Keratinocyte (primary cell): ENCODE measurements at regions not wholly inside any gene's neighbourhood (a gene's known extent, or its start where the extent isn't known, plus 50 kb on each side); places are given as distances from the start of the nearest gene placed in this dataset.

Experiments
- DNase-seq: peaks from one replicate; pipeline ENCODE4 v3.0.0-alpha.2; 2011; ENCODE audit warnings: low read depth, missing footprints, low spot score
- FAIRE-seq: peaks from 2 replicates; lab custom pipeline; 2011; peaks lifted over from hg19 to GRCh38; lab: Jason Lieb, UNC
- H2AFZ ChIP-seq: 2 replicates; pipeline ENCODE4 v1.6.0; 2012; ENCODE audit warnings: low read length, control low read depth, inconsistent platforms; ENCODE audit not compliant: control insufficient read depth
- H3K27ac ChIP-seq: 2 replicates; pipeline ENCODE4 v1.5.1; 2011; ENCODE audit warnings: low read length; ENCODE audit not compliant: control insufficient read depth, insufficient read depth
- H3K27me3 ChIP-seq: 3 replicates; pipeline ENCODE4 v1.6.0; 2011; ENCODE audit warnings: low read length; ENCODE audit not compliant: control insufficient read depth, insufficient read depth; ENCODE audit errors: extremely low read depth
- H3K36me3 ChIP-seq, 2 experiments: 2 replicates in 1 of 2; 3 replicates in 1 of 2; pipeline ENCODE4 v1.5.1; 2011; ENCODE audit warnings: low read length in 2 of 2, mild to moderate bottlenecking in 1 of 2; ENCODE audit not compliant: control insufficient read depth in 2 of 2, insufficient read depth in 2 of 2; ENCODE audit errors: extremely low read depth in 1 of 2
- H3K4me1 ChIP-seq: 3 replicates; pipeline ENCODE4 v1.5.1; 2011; ENCODE audit warnings: low read length; ENCODE audit not compliant: control insufficient read depth, insufficient read depth; ENCODE audit errors: extremely low read depth
- H3K4me2 ChIP-seq: 3 replicates; pipeline ENCODE4 v1.6.0; 2011; ENCODE audit warnings: low read depth, low read length; ENCODE audit not compliant: control insufficient read depth, insufficient read depth; ENCODE audit errors: extremely low read depth
- H3K4me3 ChIP-seq, 3 experiments: fragments of 200-600 bp in 1 of 3; sonication (generic) in 1 of 3; 2 replicates in 2 of 3; 3 replicates in 1 of 3; pipeline ENCODE4 v1.5.1; 2011 to 2016; ENCODE audit warnings: low read length in 3 of 3, mild to moderate bottlenecking in 3 of 3, control low read depth in 2 of 3, inconsistent platforms in 1 of 3, low read depth in 1 of 3, mixed read lengths in 1 of 3, mixed run types in 1 of 3, moderate library complexity in 1 of 3; ENCODE audit not compliant: control insufficient read depth in 2 of 3, insufficient read depth in 2 of 3; ENCODE audit errors: extremely low read depth in 1 of 3
- H3K79me2 ChIP-seq: 2 replicates; pipeline ENCODE4 v1.6.0; 2012; ENCODE audit warnings: low read length; ENCODE audit not compliant: control insufficient read depth, insufficient read depth
- H3K9ac ChIP-seq: 3 replicates; pipeline ENCODE4 v1.6.0; 2011; ENCODE audit warnings: low read length; ENCODE audit not compliant: control insufficient read depth, insufficient read depth; ENCODE audit errors: extremely low read depth
- H3K9me1 ChIP-seq: 3 replicates; pipeline ENCODE4 v1.6.0; 2011; ENCODE audit warnings: low read length; ENCODE audit not compliant: control insufficient read depth, insufficient read depth; ENCODE audit errors: extremely low read depth
- H3K9me3 ChIP-seq: 2 replicates; pipeline ENCODE4 v1.5.1; 2012; ENCODE audit warnings: low read depth, low read length; ENCODE audit not compliant: control insufficient read depth
- H4K20me1 ChIP-seq: 3 replicates; pipeline ENCODE4 v1.6.0; 2011; ENCODE audit warnings: low read length; ENCODE audit not compliant: control insufficient read depth, insufficient read depth; ENCODE audit errors: extremely low read depth
- EZH2 ChIP-seq: IDR thresholded peaks from one replicate; pipeline ENCODE4 v1.6.1; 2012; ENCODE audit warnings: inconsistent platforms, mild to moderate bottlenecking, low read length, moderate library complexity
- dilution Hi-C: fragments of 300-500 bp; cut with MboI; formaldehyde crosslinking; loops from one replicate; pipeline ENCODE4 v1.7.0; 2020; ENCODE audit warnings: low sequenced_read_pairs; ENCODE audit not compliant: extremely low pct_ligation_motif_present
- TF ChIP-seq, protein P1 (sequence below), 3 experiments: IDR thresholded peaks in 1 of 3; conservative IDR thresholded peaks in 1 of 3; optimal IDR thresholded peaks in 1 of 3; 2 replicates in 2 of 3; 3 replicates in 1 of 3; pipeline versions ENCODE3 to v1.5.1; 2011; ENCODE audit warnings: low read length in 3 of 3, mild to moderate bottlenecking in 3 of 3, moderate library complexity in 2 of 3, control low read depth in 1 of 3, inconsistent platforms in 1 of 3; ENCODE audit not compliant: insufficient read depth in 2 of 3; ENCODE audit errors: extremely low read depth in 1 of 3

DNA sequence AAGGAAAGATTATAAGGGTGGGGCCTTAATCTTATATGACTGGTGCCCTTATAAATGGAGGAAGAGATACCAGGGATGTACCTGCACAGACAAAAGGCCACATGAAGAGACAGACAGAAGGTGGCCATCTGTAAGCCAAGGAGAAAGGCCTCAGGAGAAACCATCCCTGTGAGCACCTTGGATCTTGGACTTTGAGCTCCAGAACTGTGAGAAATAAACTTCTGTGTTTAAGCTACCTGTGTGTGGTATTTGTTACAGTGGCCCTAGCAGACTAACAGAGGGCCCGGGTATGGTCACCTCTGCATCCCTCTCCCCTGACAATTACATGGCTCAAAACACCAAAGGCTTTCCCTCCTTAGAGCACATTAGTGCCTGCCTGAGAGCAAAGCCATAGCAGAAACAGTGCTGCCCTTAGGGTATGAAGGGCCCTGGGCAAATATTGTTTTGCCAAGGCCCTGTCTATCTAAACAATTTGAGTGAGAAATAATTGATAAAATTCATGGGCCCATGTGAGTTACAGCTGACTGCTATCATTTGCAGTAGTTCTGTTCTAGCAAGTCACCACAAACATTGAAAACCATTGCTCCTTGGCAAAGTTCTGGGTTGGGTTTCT, 109.3 kb upstream of the MYCN start:
- no peak overlapping the region for H3K27ac ChIP-seq
- no peaks in the 10 kb centered on the region for H3K79me2 ChIP-seq
- TF ChIP-seq, protein P1, sequence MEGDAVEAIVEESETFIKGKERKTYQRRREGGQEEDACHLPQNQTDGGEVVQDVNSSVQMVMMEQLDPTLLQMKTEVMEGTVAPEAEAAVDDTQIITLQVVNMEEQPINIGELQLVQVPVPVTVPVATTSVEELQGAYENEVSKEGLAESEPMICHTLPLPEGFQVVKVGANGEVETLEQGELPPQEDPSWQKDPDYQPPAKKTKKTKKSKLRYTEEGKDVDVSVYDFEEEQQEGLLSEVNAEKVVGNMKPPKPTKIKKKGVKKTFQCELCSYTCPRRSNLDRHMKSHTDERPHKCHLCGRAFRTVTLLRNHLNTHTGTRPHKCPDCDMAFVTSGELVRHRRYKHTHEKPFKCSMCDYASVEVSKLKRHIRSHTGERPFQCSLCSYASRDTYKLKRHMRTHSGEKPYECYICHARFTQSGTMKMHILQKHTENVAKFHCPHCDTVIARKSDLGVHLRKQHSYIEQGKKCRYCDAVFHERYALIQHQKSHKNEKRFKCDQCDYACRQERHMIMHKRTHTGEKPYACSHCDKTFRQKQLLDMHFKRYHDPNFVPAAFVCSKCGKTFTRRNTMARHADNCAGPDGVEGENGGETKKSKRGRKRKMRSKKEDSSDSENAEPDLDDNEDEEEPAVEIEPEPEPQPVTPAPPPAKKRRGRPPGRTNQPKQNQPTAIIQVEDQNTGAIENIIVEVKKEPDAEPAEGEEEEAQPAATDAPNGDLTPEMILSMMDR (optimal IDR thresholded peaks at IDR 0.05 in 1 of 3, IDR thresholded peaks at IDR 0.05 in 1 of 3, conservative IDR thresholded peaks at IDR 0.05 in 1 of 3; ENCODE audit: extremely low read depth in 1 of 3, insufficient read depth in 2 of 3, low read length in 3 of 3), result no peak
- TF ChIP-seq EZH2, result no peak
- no peaks in the 10 kb centered on the region for H3K27me3 ChIP-seq
- dilution Hi-C loops, result no loop called here
- no peaks in the 10 kb centered on the region for H4K20me1 ChIP-seq
- no peak overlapping the region for H3K4me3 ChIP-seq
- no peak overlapping the region for H3K9ac ChIP-seq
- no peak overlapping the region for H2AFZ ChIP-seq
- H3K9me1 ChIP-seq, result no peaks in the 10 kb centered on the region
- H3K4me2 ChIP-seq, result no peak overlapping the region
- H3K4me1 ChIP-seq, result peaks cover 8% of the 10 kb centered on the region
- no peak for FAIRE-seq
- H3K36me3 ChIP-seq, result no peaks in the 10 kb centered on the region
- H3K9me3 ChIP-seq, result no peaks in the 10 kb centered on the region
- DNase-seq, result no peak

DNA sequence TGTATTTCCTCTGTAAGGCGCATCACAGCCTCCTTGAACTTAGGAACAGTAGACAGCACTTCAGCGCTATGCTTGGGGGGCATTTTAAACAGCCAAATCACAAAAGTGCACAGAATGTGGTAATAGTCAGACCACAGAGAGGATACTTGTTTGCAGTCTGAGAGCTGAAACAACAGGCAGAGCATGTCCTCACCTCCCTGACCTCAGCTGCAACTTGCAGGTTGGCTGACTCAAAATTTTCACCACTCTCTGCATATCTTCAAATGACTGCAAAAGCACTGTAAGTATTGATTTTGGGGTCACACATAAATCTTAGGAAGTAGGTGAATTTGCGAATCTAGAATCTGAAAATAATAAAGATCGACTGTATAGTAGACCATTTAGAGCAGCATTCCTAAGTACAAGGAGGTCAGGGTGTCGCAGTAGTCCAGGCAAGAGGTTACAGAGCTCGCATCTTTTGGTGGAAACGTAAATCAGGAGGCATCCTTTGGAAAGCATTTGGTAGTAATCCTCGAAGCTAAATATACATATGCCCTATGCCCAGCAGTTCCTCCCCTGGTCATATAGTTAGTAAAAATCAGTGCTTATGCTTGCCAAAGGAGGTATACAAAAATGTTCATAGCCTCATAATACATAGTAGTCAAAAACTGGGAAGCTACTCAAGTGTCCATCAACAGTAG, 108.2 kb upstream of the MYCN start:
- dilution Hi-C loops, result no loop called here
- Histone ChIP-seq H3K4me3 (no peak overlapping the region), H3K27me3 (no peaks in the 10 kb centered on the region), H3K27ac (no peak overlapping the region), H3K4me2 (no peak overlapping the region), H3K9ac (no peak overlapping the region), H3K36me3 (no peaks in the 10 kb centered on the region), H3K9me3 (no peaks in the 10 kb centered on the region), H2AFZ (no peak overlapping the region), H3K4me1 (no peaks in the 10 kb centered on the region), H4K20me1 (no peaks in the 10 kb centered on the region), H3K9me1 (no peaks in the 10 kb centered on the region), H3K79me2 (no peaks in the 10 kb centered on the region)
- DNase-seq (no peak), FAIRE-seq (no peak)
- no peak for TF ChIP-seq EZH2
- TF ChIP-seq, protein P1 (optimal IDR thresholded peaks at IDR 0.05 in 1 of 3, IDR thresholded peaks at IDR 0.05 in 1 of 3, conservative IDR thresholded peaks at IDR 0.05 in 1 of 3; ENCODE audit: extremely low read depth in 1 of 3, insufficient read depth in 2 of 3, low read length in 3 of 3), result no peak
